ENCODE measurements at regions not wholly inside any gene's neighbourhood (a gene's known extent, or its start where the extent isn't known, plus 50 kb on each side); places are given as distances from the start of the nearest gene placed in this dataset.

GRCh38 chr13:85009447-85009846 lies 789.8 kb downstream of the SLITRK6 start:
- Mint-ChIP-seq H3K36me3 (no peaks in the 10 kb centered on the region), H3K27me3 (no peaks in the 10 kb centered on the region), H3K9me3 (peaks cover 11% of the 10 kb centered on the region), H3K4me1 (ENCODE audit: low read depth) (no peaks in the 10 kb centered on the region), H3K4me3 (no peak overlapping the region), H3K27ac (no peak overlapping the region)
- intact Hi-C loops (cut with micrococcal nuclease): no loop called here
- ChIA-PET CTCF (no interaction called here), POLR2A (no interaction called here)
- no peak for DNase-seq

GRCh38 chr13:84999252-84999651 lies 800.0 kb downstream of the SLITRK6 start:
- ChIA-PET POLR2A (no interaction called here), CTCF (no interaction called here)
- H3K4me3 Mint-ChIP-seq: no peak overlapping the region
- no peaks in the 10 kb centered on the region for H3K27me3 Mint-ChIP-seq
- peaks cover 5% of the 10 kb centered on the region for H3K9me3 Mint-ChIP-seq
- DNase-seq: no peak
- no peak overlapping the region for H3K27ac Mint-ChIP-seq
- intact Hi-C loops (cut with micrococcal nuclease): no loop called here
- no peaks in the 10 kb centered on the region for H3K36me3 Mint-ChIP-seq
- no peaks in the 10 kb centered on the region for H3K4me1 Mint-ChIP-seq (ENCODE audit: low read depth)

GRCh38 chr13:84998681-84999080 lies 800.5 kb downstream of the SLITRK6 start:
- intact Hi-C loops (cut with micrococcal nuclease): no loop called here
- H3K27ac Mint-ChIP-seq: no peak overlapping the region
- no peaks in the 10 kb centered on the region for H3K27me3 Mint-ChIP-seq
- H3K4me3 Mint-ChIP-seq: no peak overlapping the region
- H3K4me1 Mint-ChIP-seq (ENCODE audit: low read depth): no peaks in the 10 kb centered on the region
- DNase-seq: no peak
- ChIA-PET CTCF (no interaction called here), POLR2A (no interaction called here)
- H3K9me3 Mint-ChIP-seq: peaks cover 5% of the 10 kb centered on the region
- no peaks in the 10 kb centered on the region for H3K36me3 Mint-ChIP-seq

- POLR2A ChIA-PET: no interaction called here
- H3K9me3 Mint-ChIP-seq: peaks cover 9% of the 10 kb centered on the region
- CTCF ChIA-PET: no interaction called here
- H3K4me3 Mint-ChIP-seq: no peak overlapping the region
- no peaks in the 10 kb centered on the region for H3K27me3 Mint-ChIP-seq
- no peaks in the 10 kb centered on the region for H3K4me1 Mint-ChIP-seq (ENCODE audit: low read depth)
- intact Hi-C loops (cut with micrococcal nuclease): no loop called here
- no peak overlapping the region for H3K27ac Mint-ChIP-seq
- no peaks in the 10 kb centered on the region for H3K36me3 Mint-ChIP-seq
- DNase-seq: no peak
Measured at GRCh38 chr13:84997858-84998257, 801.4 kb downstream of the SLITRK6 start.

GRCh38 chr13:84994582-84994981 lies 804.6 kb downstream of the SLITRK6 start:
- Mint-ChIP-seq H3K27me3 (no peaks in the 10 kb centered on the region), H3K4me1 (ENCODE audit: low read depth) (no peaks in the 10 kb centered on the region), H3K4me3 (no peak overlapping the region), H3K27ac (no peak overlapping the region), H3K36me3 (no peaks in the 10 kb centered on the region), H3K9me3 (peaks cover 7% of the 10 kb centered on the region)
- ChIA-PET CTCF (no interaction called here), POLR2A (no interaction called here)
- intact Hi-C loops (cut with micrococcal nuclease): no loop called here
- DNase-seq: no peak

- Mint-ChIP-seq H3K4me3 (no peak overlapping the region), H3K27ac (no peak overlapping the region), H3K9me3 (peaks cover 4% of the 10 kb centered on the region), H3K4me1 (ENCODE audit: low read depth) (no peaks in the 10 kb centered on the region), H3K36me3 (no peaks in the 10 kb centered on the region), H3K27me3 (no peaks in the 10 kb centered on the region)
- intact Hi-C loops (cut with micrococcal nuclease): no loop called here
- ChIA-PET CTCF (no interaction called here), POLR2A (no interaction called here)
- no peak for DNase-seq
Measured at GRCh38 chr13:84985860-84986259, 813.4 kb downstream of the SLITRK6 start.

- Mint-ChIP-seq H3K4me3 (no peak overlapping the region), H3K36me3 (no peaks in the 10 kb centered on the region), H3K27me3 (no peaks in the 10 kb centered on the region), H3K9me3 (no peaks in the 10 kb centered on the region), H3K4me1 (ENCODE audit: low read depth) (no peaks in the 10 kb centered on the region), H3K27ac (no peak overlapping the region)
- intact Hi-C loops (cut with micrococcal nuclease): no loop called here
- no peak for DNase-seq
- ChIA-PET CTCF (no interaction called here), POLR2A (no interaction called here)
Measured at GRCh38 chr13:84983321-84983720, 815.9 kb downstream of the SLITRK6 start.

GRCh38 chr13:84980571-84980970 lies 818.6 kb downstream of the SLITRK6 start:
- H3K4me1 Mint-ChIP-seq (ENCODE audit: low read depth): no peaks in the 10 kb centered on the region
- intact Hi-C loops (cut with micrococcal nuclease): no loop called here
- H3K27me3 Mint-ChIP-seq: no peaks in the 10 kb centered on the region
- H3K4me3 Mint-ChIP-seq: no peak overlapping the region
- POLR2A ChIA-PET: no interaction called here
- H3K9me3 Mint-ChIP-seq: no peaks in the 10 kb centered on the region
- H3K27ac Mint-ChIP-seq: no peak overlapping the region
- CTCF ChIA-PET: no interaction called here
- no peaks in the 10 kb centered on the region for H3K36me3 Mint-ChIP-seq
- DNase-seq: no peak

- H3K9me3 Mint-ChIP-seq: no peaks in the 10 kb centered on the region
- intact Hi-C loops (cut with micrococcal nuclease): no loop called here
- H3K4me1 Mint-ChIP-seq (ENCODE audit: low read depth): no peaks in the 10 kb centered on the region
- no peaks in the 10 kb centered on the region for H3K27me3 Mint-ChIP-seq
- no peak overlapping the region for H3K27ac Mint-ChIP-seq
- H3K36me3 Mint-ChIP-seq: no peaks in the 10 kb centered on the region
- ChIA-PET POLR2A (no interaction called here), CTCF (no interaction called here)
- no peak for DNase-seq
- no peak overlapping the region for H3K4me3 Mint-ChIP-seq
Measured at GRCh38 chr13:84978851-84979250, 820.4 kb downstream of the SLITRK6 start.

GRCh38 chr13:84973661-84974060 lies 825.6 kb downstream of the SLITRK6 start:
- no peak overlapping the region for H3K4me3 Mint-ChIP-seq
- no peaks in the 10 kb centered on the region for H3K36me3 Mint-ChIP-seq
- H3K9me3 Mint-ChIP-seq: no peaks in the 10 kb centered on the region
- H3K27ac Mint-ChIP-seq: no peak overlapping the region
- POLR2A ChIA-PET: no interaction called here
- no peaks in the 10 kb centered on the region for H3K4me1 Mint-ChIP-seq (ENCODE audit: low read depth)
- intact Hi-C loops (cut with micrococcal nuclease): no loop called here
- CTCF ChIA-PET: no interaction called here
- no peak for DNase-seq
- no peaks in the 10 kb centered on the region for H3K27me3 Mint-ChIP-seq

GRCh38 chr13:84972907-84973306 lies 826.3 kb downstream of the SLITRK6 start:
- intact Hi-C loops (cut with micrococcal nuclease): no loop called here
- no peak for DNase-seq
- H3K27ac Mint-ChIP-seq: no peak overlapping the region
- ChIA-PET POLR2A (no interaction called here), CTCF (interaction anchor here (0.6 kb wide), 1 partner anchor 22 kb away, joined by 4 read pairs; no protein-coding TSS in a partner anchor)
- H3K36me3 Mint-ChIP-seq: no peaks in the 10 kb centered on the region
- no peak overlapping the region for H3K4me3 Mint-ChIP-seq
- no peaks in the 10 kb centered on the region for H3K9me3 Mint-ChIP-seq
- H3K27me3 Mint-ChIP-seq: no peaks in the 10 kb centered on the region
- H3K4me1 Mint-ChIP-seq (ENCODE audit: low read depth): no peaks in the 10 kb centered on the region

GRCh38 chr13:84962849-84963248 lies 836.4 kb downstream of the SLITRK6 start:
- no peak overlapping the region for H3K27ac Mint-ChIP-seq
- CTCF ChIA-PET: no interaction called here
- no peaks in the 10 kb centered on the region for H3K27me3 Mint-ChIP-seq
- H3K36me3 Mint-ChIP-seq: no peaks in the 10 kb centered on the region
- no peak for DNase-seq
- H3K9me3 Mint-ChIP-seq: no peaks in the 10 kb centered on the region
- POLR2A ChIA-PET: no interaction called here
- H3K4me1 Mint-ChIP-seq (ENCODE audit: low read depth): no peaks in the 10 kb centered on the region
- H3K4me3 Mint-ChIP-seq: no peak overlapping the region
- intact Hi-C loops (cut with micrococcal nuclease): no loop called here

GRCh38 chr13:84962141-84962750 lies 837.0 kb downstream of the SLITRK6 start:
- DNase-seq: no peak
- CTCF ChIA-PET: no interaction called here

GRCh38 chr13:84961023-84961422 lies 838.2 kb downstream of the SLITRK6 start:
- H3K9me3 Mint-ChIP-seq: no peaks in the 10 kb centered on the region
- no peak overlapping the region for H3K27ac Mint-ChIP-seq
- POLR2A ChIA-PET: no interaction called here
- CTCF ChIA-PET: no interaction called here
- no peaks in the 10 kb centered on the region for H3K36me3 Mint-ChIP-seq
- no peaks in the 10 kb centered on the region for H3K27me3 Mint-ChIP-seq
- no peak overlapping the region for H3K4me3 Mint-ChIP-seq
- no peak for DNase-seq
- intact Hi-C loops (cut with micrococcal nuclease): no loop called here
- no peaks in the 10 kb centered on the region for H3K4me1 Mint-ChIP-seq (ENCODE audit: low read depth)

More at GRCh38 chr13:84962141-84962750, 837.0 kb downstream of the SLITRK6 start:
- Mint-ChIP-seq H3K4me1 (ENCODE audit: low read depth) (no peaks in the 10 kb centered on the region), H3K9me3 (no peaks in the 10 kb centered on the region), H3K27ac (no peak overlapping the region), H3K36me3 (no peaks in the 10 kb centered on the region), H3K4me3 (no peak overlapping the region), H3K27me3 (no peaks in the 10 kb centered on the region)
- intact Hi-C loops (cut with micrococcal nuclease): no loop called here
- POLR2A ChIA-PET: no interaction called here
